ENCODE measurements at regions not wholly inside any gene's neighbourhood (a gene's known extent, or its start where the extent isn't known, plus 50 kb on each side); places are given as distances from the start of the nearest gene placed in this dataset.

GRCh38 chr15:66948294-66948693 is 117.1 kb upstream of the SMAD3 start:
- DNase-seq (ENCODE audit: extremely low read depth, low read depth): no peak
- TF ChIP-seq CTCF (IDR thresholded peaks at IDR 0.05; ENCODE audit: low read depth, low read length): no peak

GRCh38 chr15:66950114-66950513 is 115.3 kb upstream of the SMAD3 start:
- no peak for TF ChIP-seq CTCF (IDR thresholded peaks at IDR 0.05; ENCODE audit: low read depth, low read length)
- no peak for DNase-seq (ENCODE audit: extremely low read depth, low read depth)

GRCh38 chr15:66951531-66952320 is 113.7 kb upstream of the SMAD3 start:
- no peak for DNase-seq (ENCODE audit: extremely low read depth, low read depth)
- TF ChIP-seq CTCF (IDR thresholded peaks at IDR 0.05; ENCODE audit: low read depth, low read length): no peak

- no peak for TF ChIP-seq CTCF (IDR thresholded peaks at IDR 0.05; ENCODE audit: low read depth, low read length)
- DNase-seq (ENCODE audit: extremely low read depth, low read depth): no peak
Observed at GRCh38 chr15:66952756-66953522, 112.5 kb upstream of the SMAD3 start.

GRCh38 chr15:66953523-66954229 is 111.7 kb upstream of the SMAD3 start:
- no peak for TF ChIP-seq CTCF (IDR thresholded peaks at IDR 0.05; ENCODE audit: low read depth, low read length)
- no peak for DNase-seq (ENCODE audit: extremely low read depth, low read depth)

- TF ChIP-seq CTCF (IDR thresholded peaks at IDR 0.05; ENCODE audit: low read depth, low read length): no peak
Observed at GRCh38 chr15:66954601-66955000, 110.8 kb upstream of the SMAD3 start.

More at GRCh38 chr15:66954601-66955000, 110.8 kb upstream of the SMAD3 start:
- no peak for DNase-seq (ENCODE audit: extremely low read depth, low read depth)

Data from AG09319 (cell line).